Suprapubic skin (tissue), 4 donors: ENCODE measurements at regions not wholly inside any gene's neighbourhood (a gene's known extent, or its start where the extent isn't known, plus 50 kb on each side); places are given as distances from the start of the nearest gene placed in this dataset.

ENCODE experiments used
- DNase-seq, 2 donors: peaks; one replicate each; pipeline ENCODE4 v3.0.0-alpha.2; 2019; ENCODE audit warnings: low spot score in 2 of 2
- H3K27ac ChIP-seq: fragments of 200-600 bp; sonication (generic); one replicate; pipeline ENCODE4 v1.5.1; 2019
- H3K27me3 ChIP-seq: fragments of 200-600 bp; sonication (generic); one replicate; pipeline ENCODE4 v1.5.1; 2019
- H3K36me3 ChIP-seq: fragments of 200-600 bp; sonication (generic); one replicate; pipeline ENCODE4 v1.5.1; 2019
- H3K4me1 ChIP-seq: fragments of 200-600 bp; sonication (generic); one replicate; pipeline ENCODE4 v1.5.1; 2019
- H3K4me3 ChIP-seq: fragments of 200-600 bp; sonication (generic); one replicate; pipeline ENCODE4 v1.5.1; 2019; ENCODE audit warnings: mild to moderate bottlenecking
- H3K9me3 ChIP-seq: fragments of 200-600 bp; sonication (generic); one replicate; pipeline ENCODE4 v1.5.1; 2019
- EP300 ChIP-seq: sonication (generic); formaldehyde crosslinking; IDR thresholded peaks from one replicate; pipeline ENCODE4 v1.6.1; 2017; ENCODE audit warnings: antibody characterized with exemption
- POLR2A ChIP-seq, 2 donors: fragments of 450-650 bp; IDR thresholded peaks; one replicate each; pipeline ENCODE4 v1.6.1; 2017; ENCODE audit warnings: antibody characterized with exemption in 2 of 2, mild to moderate bottlenecking in 2 of 2, moderate library complexity in 2 of 2
- POLR2AphosphoS5 ChIP-seq, 3 donors: sonication (generic); formaldehyde crosslinking; IDR thresholded peaks; one replicate each; pipeline ENCODE4 v1.6.1; 2017; ENCODE audit warnings: antibody characterized with exemption in 3 of 3
- WGBS: methylation state at CpG from one replicate; pipeline ENCODE4 v1.1.5; 2018; 5-methylcytosine and 5-hydroxymethylcytosine counted together
- TF ChIP-seq, protein P1 (sequence below), 2 donors: fragments of 200-600 bp in 1 of 2; fragments of 450-650 bp in 1 of 2; sonication (generic) in 1 of 2; IDR thresholded peaks; one replicate each; pipeline ENCODE4 v1.5.1; 2016 to 2019; ENCODE audit warnings: antibody characterized with exemption in 2 of 2, mild to moderate bottlenecking in 1 of 2, moderate library complexity in 1 of 2

DNA sequence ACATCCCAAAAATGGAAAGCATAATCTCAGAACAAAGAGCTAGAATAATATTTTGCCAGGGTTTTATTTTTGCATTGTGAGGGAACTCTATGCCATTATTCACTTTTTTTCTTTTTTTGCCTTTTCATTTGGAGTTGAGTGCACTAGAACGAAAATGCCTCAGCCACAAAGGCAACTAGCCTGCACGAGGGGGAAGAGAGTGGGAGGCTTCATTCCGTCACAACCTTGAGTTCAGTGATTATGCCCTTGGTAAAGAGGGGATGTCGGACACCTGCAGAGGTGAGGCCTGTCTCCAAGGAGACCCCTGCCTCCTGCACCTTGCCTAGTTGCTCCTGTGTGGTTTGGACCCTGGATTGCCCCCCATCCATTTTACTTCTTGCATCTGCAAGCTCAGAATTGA lies 232.7 kb downstream of the TEX36 start:
- 92% methylated on average over 4 of the region's 4 CpGs for WGBS
- no peaks in the 10 kb centered on the region for H3K9me3 ChIP-seq
- DNase-seq = no peak
- H3K4me1 ChIP-seq = no peaks in the 10 kb centered on the region
- no peak overlapping the region for H3K27ac ChIP-seq
- no peaks in the 10 kb centered on the region for H3K36me3 ChIP-seq
- TF ChIP-seq EP300 (no peak), POLR2A (IDR thresholded peaks at IDR 0.05) (no peak), POLR2AphosphoS5 (IDR thresholded peaks at IDR 0.05) (no peak)
- TF ChIP-seq, protein P1, sequence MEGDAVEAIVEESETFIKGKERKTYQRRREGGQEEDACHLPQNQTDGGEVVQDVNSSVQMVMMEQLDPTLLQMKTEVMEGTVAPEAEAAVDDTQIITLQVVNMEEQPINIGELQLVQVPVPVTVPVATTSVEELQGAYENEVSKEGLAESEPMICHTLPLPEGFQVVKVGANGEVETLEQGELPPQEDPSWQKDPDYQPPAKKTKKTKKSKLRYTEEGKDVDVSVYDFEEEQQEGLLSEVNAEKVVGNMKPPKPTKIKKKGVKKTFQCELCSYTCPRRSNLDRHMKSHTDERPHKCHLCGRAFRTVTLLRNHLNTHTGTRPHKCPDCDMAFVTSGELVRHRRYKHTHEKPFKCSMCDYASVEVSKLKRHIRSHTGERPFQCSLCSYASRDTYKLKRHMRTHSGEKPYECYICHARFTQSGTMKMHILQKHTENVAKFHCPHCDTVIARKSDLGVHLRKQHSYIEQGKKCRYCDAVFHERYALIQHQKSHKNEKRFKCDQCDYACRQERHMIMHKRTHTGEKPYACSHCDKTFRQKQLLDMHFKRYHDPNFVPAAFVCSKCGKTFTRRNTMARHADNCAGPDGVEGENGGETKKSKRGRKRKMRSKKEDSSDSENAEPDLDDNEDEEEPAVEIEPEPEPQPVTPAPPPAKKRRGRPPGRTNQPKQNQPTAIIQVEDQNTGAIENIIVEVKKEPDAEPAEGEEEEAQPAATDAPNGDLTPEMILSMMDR (IDR thresholded peaks at IDR 0.05) = no peak
- H3K27me3 ChIP-seq = peaks cover 3% of the 10 kb centered on the region
- H3K4me3 ChIP-seq = no peak overlapping the region

DNA sequence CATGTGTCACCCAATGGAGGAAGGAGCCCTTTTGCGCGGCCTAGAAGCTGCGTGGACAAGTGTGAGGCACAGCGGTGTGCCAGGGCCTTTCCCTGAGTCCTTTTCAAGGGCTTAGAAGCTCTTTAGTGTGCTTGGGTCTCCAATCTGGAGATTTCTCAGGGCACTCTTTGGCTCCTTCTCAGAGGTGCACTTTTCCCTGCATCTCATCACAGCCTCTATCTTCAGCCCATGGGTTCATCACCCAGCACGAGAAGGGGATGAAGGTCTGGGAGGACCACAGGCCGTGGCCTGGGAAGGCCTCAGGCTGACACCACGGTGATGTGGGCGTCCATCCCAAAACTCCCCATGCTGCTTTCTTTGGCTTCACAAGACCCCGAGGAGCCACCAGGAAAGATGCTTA lies 233.4 kb downstream of the TEX36 start:
- Histone ChIP-seq H3K27me3 (peaks cover 3% of the 10 kb centered on the region), H3K36me3 (no peaks in the 10 kb centered on the region), H3K9me3 (no peaks in the 10 kb centered on the region), H3K27ac (no peak overlapping the region), H3K4me1 (no peaks in the 10 kb centered on the region), H3K4me3 (no peak overlapping the region)
- DNase-seq = no peak
- TF ChIP-seq, protein P1 (IDR thresholded peaks at IDR 0.05) = no peak
- no peak for TF ChIP-seq POLR2AphosphoS5 (IDR thresholded peaks at IDR 0.05)
- TF ChIP-seq EP300 = no peak
- TF ChIP-seq POLR2A (IDR thresholded peaks at IDR 0.05) = no peak
- WGBS = 98% methylated on average over 7 of the region's 9 CpGs

DNA sequence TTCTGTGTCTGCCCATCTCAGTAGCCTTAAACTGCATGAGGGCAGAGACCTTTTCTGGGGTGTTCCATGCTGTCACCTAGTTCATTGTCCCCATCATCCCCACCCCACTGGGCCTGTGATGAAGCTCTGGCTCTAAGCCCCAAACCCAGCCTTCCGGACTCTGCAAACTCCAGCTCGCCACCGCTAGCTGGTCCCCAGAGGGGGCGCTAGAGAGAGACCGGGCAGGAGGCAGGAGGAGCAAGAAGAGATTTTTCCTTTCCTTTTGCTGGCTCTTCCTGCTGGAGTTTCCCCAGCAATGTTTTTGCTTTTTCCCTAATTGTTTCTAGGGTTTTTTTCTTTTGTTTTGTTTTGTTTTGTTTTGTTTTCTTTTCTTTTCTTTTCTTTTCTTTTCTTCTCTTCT lies 234.4 kb downstream of the TEX36 start:
- H3K27me3 ChIP-seq = no peaks in the 10 kb centered on the region
- H3K36me3 ChIP-seq = no peaks in the 10 kb centered on the region
- H3K4me3 ChIP-seq = no peak overlapping the region
- WGBS = 11% methylated on average over 5 of the region's 5 CpGs
- H3K4me1 ChIP-seq = no peaks in the 10 kb centered on the region
- no peak overlapping the region for H3K27ac ChIP-seq
- no peak for DNase-seq
- H3K9me3 ChIP-seq = no peaks in the 10 kb centered on the region
- no peak for TF ChIP-seq POLR2A (IDR thresholded peaks at IDR 0.05)
- TF ChIP-seq EP300 = no peak
- TF ChIP-seq, protein P1 (IDR thresholded peaks at IDR 0.05) = peak in 1 of 2 donors; percentile 31
- no peak for TF ChIP-seq POLR2AphosphoS5 (IDR thresholded peaks at IDR 0.05)

DNA sequence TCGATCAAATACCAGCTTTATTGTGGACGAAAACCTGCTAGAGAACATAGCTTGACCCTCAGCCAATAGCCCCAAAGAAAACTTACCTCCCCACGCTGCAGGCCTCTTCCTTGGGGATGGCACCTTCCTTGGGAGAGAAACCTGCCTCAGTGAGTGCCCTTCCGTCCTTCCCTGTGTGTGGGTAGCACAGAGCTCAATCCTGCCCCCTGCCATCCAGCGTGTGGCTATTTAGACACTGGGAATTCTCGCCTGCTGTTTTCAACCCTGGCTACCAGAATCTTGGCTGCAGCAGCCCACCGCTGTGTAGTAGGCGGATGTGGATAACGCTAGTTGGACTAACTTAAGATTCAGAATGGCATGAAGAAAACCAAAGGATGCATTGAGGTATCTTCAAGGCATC lies 238.2 kb downstream of the TEX36 start:
- H3K27ac ChIP-seq = no peak overlapping the region
- no peaks in the 10 kb centered on the region for H3K4me1 ChIP-seq
- no peak for TF ChIP-seq EP300
- H3K9me3 ChIP-seq = no peaks in the 10 kb centered on the region
- no peaks in the 10 kb centered on the region for H3K27me3 ChIP-seq
- 94% methylated on average over 8 of the region's 9 CpGs for WGBS
- DNase-seq = no peak
- no peaks in the 10 kb centered on the region for H3K36me3 ChIP-seq
- H3K4me3 ChIP-seq = no peak overlapping the region

DNA sequence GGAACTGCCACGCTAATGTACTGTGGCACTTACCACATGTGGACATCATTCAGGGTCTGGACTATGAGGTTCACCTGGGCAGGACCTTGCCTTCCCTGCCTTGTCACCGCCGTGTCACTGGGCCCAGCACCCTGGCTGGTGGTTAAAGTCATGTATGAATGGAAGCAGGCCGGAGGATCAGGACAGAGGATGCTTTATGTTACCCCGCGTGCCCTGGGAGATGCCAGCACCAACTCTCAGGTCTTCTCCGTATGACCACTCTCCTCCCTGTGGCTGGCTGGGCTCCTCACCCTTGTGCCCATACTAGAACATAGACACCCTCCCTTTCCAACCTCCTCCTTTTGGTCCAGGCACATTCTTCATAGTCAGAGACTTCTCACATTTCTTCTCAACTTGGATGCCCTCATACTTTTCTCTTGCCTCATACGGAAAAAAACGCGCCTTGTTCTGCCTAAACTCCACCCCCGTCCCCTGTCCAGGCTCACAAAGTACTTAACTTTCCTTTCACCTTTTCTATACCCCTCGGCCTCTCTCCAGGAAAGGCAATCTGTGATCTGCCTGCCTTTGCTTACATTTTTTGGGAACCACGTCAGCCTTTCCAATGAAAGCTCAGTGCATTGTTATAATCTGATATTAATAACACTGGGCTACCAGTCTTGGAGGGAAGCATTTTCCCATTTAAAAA lies 240.0 kb downstream of the TEX36 start:
- H3K27ac ChIP-seq = no peak overlapping the region
- no peaks in the 10 kb centered on the region for H3K36me3 ChIP-seq
- 86% methylated on average over 13 of the region's 13 CpGs for WGBS
- no peak overlapping the region for H3K4me3 ChIP-seq
- no peak for TF ChIP-seq EP300
- no peak for TF ChIP-seq POLR2A (IDR thresholded peaks at IDR 0.05)
- H3K27me3 ChIP-seq = no peaks in the 10 kb centered on the region
- no peaks in the 10 kb centered on the region for H3K9me3 ChIP-seq
- no peaks in the 10 kb centered on the region for H3K4me1 ChIP-seq
- no peak for DNase-seq

DNA sequence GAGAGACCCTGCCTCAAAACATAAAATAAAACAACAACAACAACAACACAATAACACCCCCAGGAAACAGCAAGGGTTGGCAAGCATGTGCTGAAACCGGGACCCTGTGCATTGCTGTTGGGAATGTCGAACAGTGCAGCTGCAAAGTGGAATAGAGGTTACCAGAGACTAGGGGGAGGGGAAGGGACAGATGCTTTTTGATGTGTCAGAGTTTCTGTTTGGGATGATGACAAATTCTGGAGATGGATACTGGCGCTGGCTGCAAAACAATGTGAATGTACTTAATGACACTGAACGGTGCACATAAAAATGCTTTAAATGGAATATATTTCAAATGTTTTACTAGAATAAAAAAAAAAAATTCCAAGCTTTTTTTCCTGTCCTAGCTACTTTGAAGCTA lies 241.8 kb downstream of the TEX36 start:
- TF ChIP-seq EP300 (no peak), POLR2A (IDR thresholded peaks at IDR 0.05) (no peak), POLR2AphosphoS5 (IDR thresholded peaks at IDR 0.05) (no peak)
- TF ChIP-seq, protein P1 (IDR thresholded peaks at IDR 0.05) = no peak
- no peak overlapping the region for H3K27ac ChIP-seq
- no peak for DNase-seq

More for the DNA sequence above, 241.8 kb downstream of the TEX36 start:
- no peaks in the 10 kb centered on the region for H3K4me1 ChIP-seq
- H3K9me3 ChIP-seq = no peaks in the 10 kb centered on the region
- no peak overlapping the region for H3K4me3 ChIP-seq
- H3K36me3 ChIP-seq = no peaks in the 10 kb centered on the region
- 44% methylated on average over 4 of the region's 4 CpGs for WGBS
- H3K27me3 ChIP-seq = no peaks in the 10 kb centered on the region
